ENCODE measurements at regions not wholly inside any gene's neighbourhood (a gene's known extent, or its start where the extent isn't known, plus 50 kb on each side); places are given as distances from the start of the nearest gene placed in this dataset.

DNA sequence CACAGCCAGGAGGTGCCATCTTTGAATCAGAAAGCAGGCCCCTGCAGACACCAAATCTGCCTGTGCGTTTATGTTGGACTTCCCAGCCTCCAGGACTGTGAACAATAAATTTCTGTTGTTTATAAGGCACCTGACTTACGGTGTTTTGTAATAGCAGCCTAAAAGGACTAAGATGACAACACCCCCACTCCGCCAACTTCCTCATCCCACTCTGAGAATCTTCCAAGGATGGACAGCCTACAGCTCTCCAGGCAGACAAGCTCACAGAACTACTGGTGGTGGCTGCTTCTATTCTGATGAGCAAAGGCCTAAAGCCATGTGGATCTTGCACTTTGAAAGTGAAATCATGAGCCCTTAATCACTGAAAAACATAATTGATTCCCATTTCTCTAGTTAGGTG is 449.2 kb downstream of the TSHZ3 start:
- no peak for TF ChIP-seq POLR2A (IDR thresholded peaks at IDR 0.05)
- TF ChIP-seq, protein P1, sequence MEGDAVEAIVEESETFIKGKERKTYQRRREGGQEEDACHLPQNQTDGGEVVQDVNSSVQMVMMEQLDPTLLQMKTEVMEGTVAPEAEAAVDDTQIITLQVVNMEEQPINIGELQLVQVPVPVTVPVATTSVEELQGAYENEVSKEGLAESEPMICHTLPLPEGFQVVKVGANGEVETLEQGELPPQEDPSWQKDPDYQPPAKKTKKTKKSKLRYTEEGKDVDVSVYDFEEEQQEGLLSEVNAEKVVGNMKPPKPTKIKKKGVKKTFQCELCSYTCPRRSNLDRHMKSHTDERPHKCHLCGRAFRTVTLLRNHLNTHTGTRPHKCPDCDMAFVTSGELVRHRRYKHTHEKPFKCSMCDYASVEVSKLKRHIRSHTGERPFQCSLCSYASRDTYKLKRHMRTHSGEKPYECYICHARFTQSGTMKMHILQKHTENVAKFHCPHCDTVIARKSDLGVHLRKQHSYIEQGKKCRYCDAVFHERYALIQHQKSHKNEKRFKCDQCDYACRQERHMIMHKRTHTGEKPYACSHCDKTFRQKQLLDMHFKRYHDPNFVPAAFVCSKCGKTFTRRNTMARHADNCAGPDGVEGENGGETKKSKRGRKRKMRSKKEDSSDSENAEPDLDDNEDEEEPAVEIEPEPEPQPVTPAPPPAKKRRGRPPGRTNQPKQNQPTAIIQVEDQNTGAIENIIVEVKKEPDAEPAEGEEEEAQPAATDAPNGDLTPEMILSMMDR (IDR thresholded peaks at IDR 0.05), result no peak

Data from body of pancreas (tissue), 4 donors.